Keratinocyte (primary cell): ENCODE measurements at regions not wholly inside any gene's neighbourhood (a gene's known extent, or its start where the extent isn't known, plus 50 kb on each side); places are given as distances from the start of the nearest gene placed in this dataset.

ENCODE experiments used
- DNase-seq: peaks from one replicate; pipeline ENCODE4 v3.0.0-alpha.2; 2011; ENCODE audit warnings: low read depth, missing footprints, low spot score
- FAIRE-seq: peaks from 2 replicates; lab custom pipeline; 2011; peaks lifted over from hg19 to GRCh38; lab: Jason Lieb, UNC
- H2AFZ ChIP-seq: 2 replicates; pipeline ENCODE4 v1.6.0; 2012; ENCODE audit warnings: low read length, control low read depth, inconsistent platforms; ENCODE audit not compliant: control insufficient read depth
- H3K27ac ChIP-seq: 2 replicates; pipeline ENCODE4 v1.5.1; 2011; ENCODE audit warnings: low read length; ENCODE audit not compliant: control insufficient read depth, insufficient read depth
- H3K27me3 ChIP-seq: 3 replicates; pipeline ENCODE4 v1.6.0; 2011; ENCODE audit warnings: low read length; ENCODE audit not compliant: control insufficient read depth, insufficient read depth; ENCODE audit errors: extremely low read depth
- H3K36me3 ChIP-seq, 2 experiments: 2 replicates in 1 of 2; 3 replicates in 1 of 2; pipeline ENCODE4 v1.5.1; 2011; ENCODE audit warnings: low read length in 2 of 2, mild to moderate bottlenecking in 1 of 2; ENCODE audit not compliant: control insufficient read depth in 2 of 2, insufficient read depth in 2 of 2; ENCODE audit errors: extremely low read depth in 1 of 2
- H3K4me1 ChIP-seq: 3 replicates; pipeline ENCODE4 v1.5.1; 2011; ENCODE audit warnings: low read length; ENCODE audit not compliant: control insufficient read depth, insufficient read depth; ENCODE audit errors: extremely low read depth
- H3K4me2 ChIP-seq: 3 replicates; pipeline ENCODE4 v1.6.0; 2011; ENCODE audit warnings: low read depth, low read length; ENCODE audit not compliant: control insufficient read depth, insufficient read depth; ENCODE audit errors: extremely low read depth
- H3K4me3 ChIP-seq, 3 experiments: fragments of 200-600 bp in 1 of 3; sonication (generic) in 1 of 3; 2 replicates in 2 of 3; 3 replicates in 1 of 3; pipeline ENCODE4 v1.5.1; 2011 to 2016; ENCODE audit warnings: low read length in 3 of 3, mild to moderate bottlenecking in 3 of 3, control low read depth in 2 of 3, inconsistent platforms in 1 of 3, low read depth in 1 of 3, mixed read lengths in 1 of 3, mixed run types in 1 of 3, moderate library complexity in 1 of 3; ENCODE audit not compliant: control insufficient read depth in 2 of 3, insufficient read depth in 2 of 3; ENCODE audit errors: extremely low read depth in 1 of 3
- H3K79me2 ChIP-seq: 2 replicates; pipeline ENCODE4 v1.6.0; 2012; ENCODE audit warnings: low read length; ENCODE audit not compliant: control insufficient read depth, insufficient read depth
- H3K9ac ChIP-seq: 3 replicates; pipeline ENCODE4 v1.6.0; 2011; ENCODE audit warnings: low read length; ENCODE audit not compliant: control insufficient read depth, insufficient read depth; ENCODE audit errors: extremely low read depth
- H3K9me1 ChIP-seq: 3 replicates; pipeline ENCODE4 v1.6.0; 2011; ENCODE audit warnings: low read length; ENCODE audit not compliant: control insufficient read depth, insufficient read depth; ENCODE audit errors: extremely low read depth
- H3K9me3 ChIP-seq: 2 replicates; pipeline ENCODE4 v1.5.1; 2012; ENCODE audit warnings: low read depth, low read length; ENCODE audit not compliant: control insufficient read depth
- H4K20me1 ChIP-seq: 3 replicates; pipeline ENCODE4 v1.6.0; 2011; ENCODE audit warnings: low read length; ENCODE audit not compliant: control insufficient read depth, insufficient read depth; ENCODE audit errors: extremely low read depth
- CTCF ChIP-seq, 3 experiments: IDR thresholded peaks in 1 of 3; conservative IDR thresholded peaks in 1 of 3; optimal IDR thresholded peaks in 1 of 3; 2 replicates in 2 of 3; 3 replicates in 1 of 3; pipeline versions ENCODE3 to v1.5.1; 2011; ENCODE audit warnings: low read length in 3 of 3, mild to moderate bottlenecking in 3 of 3, moderate library complexity in 2 of 3, control low read depth in 1 of 3, inconsistent platforms in 1 of 3; ENCODE audit not compliant: insufficient read depth in 2 of 3; ENCODE audit errors: extremely low read depth in 1 of 3
- EZH2 ChIP-seq: IDR thresholded peaks from one replicate; pipeline ENCODE4 v1.6.1; 2012; ENCODE audit warnings: inconsistent platforms, mild to moderate bottlenecking, low read length, moderate library complexity
- dilution Hi-C: fragments of 300-500 bp; cut with MboI; formaldehyde crosslinking; loops from one replicate; pipeline ENCODE4 v1.7.0; 2020; ENCODE audit warnings: low sequenced_read_pairs; ENCODE audit not compliant: extremely low pct_ligation_motif_present

- H2AFZ ChIP-seq = no peak overlapping the region
These were observed 403.8 kb downstream of the NUF2 start for GRCh38 chr1:163725551-163725950.

GRCh38 chr1:163730411-163730821, 408.7 kb downstream of the NUF2 start:
- Histone ChIP-seq H2AFZ (no peak overlapping the region), H3K4me1 (no peaks in the 10 kb centered on the region), H4K20me1 (no peaks in the 10 kb centered on the region), H3K9me1 (no peaks in the 10 kb centered on the region), H3K79me2 (no peaks in the 10 kb centered on the region), H3K27me3 (no peaks in the 10 kb centered on the region), H3K4me3 (no peak overlapping the region), H3K9me3 (no peaks in the 10 kb centered on the region), H3K36me3 (no peaks in the 10 kb centered on the region), H3K27ac (no peak overlapping the region), H3K9ac (no peak overlapping the region), H3K4me2 (no peak overlapping the region)
- dilution Hi-C loops = no loop called here
- TF ChIP-seq CTCF (optimal IDR thresholded peaks at IDR 0.05 in 1 of 3, IDR thresholded peaks at IDR 0.05 in 1 of 3, conservative IDR thresholded peaks at IDR 0.05 in 1 of 3; ENCODE audit: extremely low read depth in 1 of 3, insufficient read depth in 2 of 3, low read length in 3 of 3) (no peak), EZH2 (no peak)
- DNase-seq = no peak
- FAIRE-seq = no peak

More at GRCh38 chr1:163725551-163725950, 403.8 kb downstream of the NUF2 start:
- Histone ChIP-seq H3K4me2 (no peak overlapping the region), H3K27me3 (no peaks in the 10 kb centered on the region), H3K36me3 (no peaks in the 10 kb centered on the region), H3K9me1 (no peaks in the 10 kb centered on the region), H3K27ac (no peak overlapping the region), H3K79me2 (no peaks in the 10 kb centered on the region), H3K4me1 (no peaks in the 10 kb centered on the region), H3K9ac (no peak overlapping the region), H3K4me3 (no peak overlapping the region), H3K9me3 (no peaks in the 10 kb centered on the region), H4K20me1 (no peaks in the 10 kb centered on the region)
- FAIRE-seq (no peak), DNase-seq (no peak)
- TF ChIP-seq CTCF (optimal IDR thresholded peaks at IDR 0.05 in 1 of 3, IDR thresholded peaks at IDR 0.05 in 1 of 3, conservative IDR thresholded peaks at IDR 0.05 in 1 of 3; ENCODE audit: extremely low read depth in 1 of 3, insufficient read depth in 2 of 3, low read length in 3 of 3) = no peak
- no peak for TF ChIP-seq EZH2
- dilution Hi-C loops = no loop called here
